Lung (tissue), 11 donors: ENCODE measurements at regions not wholly inside any gene's neighbourhood (a gene's known extent, or its start where the extent isn't known, plus 50 kb on each side); places are given as distances from the start of the nearest gene placed in this dataset.

Experiments
- ATAC-seq: fragments of 200-7000 bp; cut with Tn5 transposase; one replicate; pipeline ENCODE4 v1.9.1; 2020; ENCODE audit warnings: moderate number of reproducible peaks; ENCODE audit not compliant: insufficient read depth, low FRiP score
- DNase-seq, 3 donors: peaks; one replicate each; pipeline ENCODE4 v3.0.0-alpha.2; 2013 to 2017
- H3K27ac ChIP-seq, 2 donors: one replicate each; pipeline ENCODE4 v1.5.1; 2013; ENCODE audit warnings: mild to moderate bottlenecking in 2 of 2, moderate library complexity in 2 of 2, control low read depth in 1 of 2, inconsistent platforms in 1 of 2, low read depth in 1 of 2, low read length in 1 of 2
- H3K27me3 ChIP-seq, 3 donors: one replicate each; pipeline ENCODE4 v1.5.1; 2013; ENCODE audit warnings: low read length in 2 of 3; ENCODE audit not compliant: control insufficient read depth in 3 of 3, insufficient read depth in 3 of 3
- H3K36me3 ChIP-seq, 4 donors: one replicate each; pipeline ENCODE4 v1.5.1; 2013; ENCODE audit warnings: low read length in 4 of 4, mild to moderate bottlenecking in 1 of 4, moderate library complexity in 1 of 4; ENCODE audit not compliant: control insufficient read depth in 4 of 4, insufficient read depth in 4 of 4
- H3K4me1 ChIP-seq, 5 donors: one replicate each; pipeline ENCODE4 v1.5.1; 2013; ENCODE audit warnings: low read length in 5 of 5, mild to moderate bottlenecking in 2 of 5, moderate library complexity in 1 of 5; ENCODE audit not compliant: control insufficient read depth in 5 of 5, insufficient read depth in 5 of 5
- H3K4me3 ChIP-seq: one replicate; pipeline ENCODE4 v1.5.1; 2013; ENCODE audit warnings: mild to moderate bottlenecking, control low read depth, moderate library complexity
- H3K9ac ChIP-seq, 2 donors: one replicate each; pipeline ENCODE4 v1.5.1; 2013; ENCODE audit warnings: low read length in 2 of 2, control low read depth in 1 of 2; ENCODE audit not compliant: insufficient read depth in 1 of 2
- H3K9me3 ChIP-seq, 4 donors: one replicate each; pipeline ENCODE4 v1.5.1; 2013; ENCODE audit warnings: low read length in 3 of 4, mild to moderate bottlenecking in 1 of 4, moderate library complexity in 1 of 4; ENCODE audit not compliant: control insufficient read depth in 4 of 4, insufficient read depth in 3 of 4
- WGBS, 2 donors: extraction: QIAGEN DNeasy Blood & Tissue Kit; methylation state at CpG; one replicate each; pipeline ENCODE4 v1.1.7; 2013; 5-methylcytosine and 5-hydroxymethylcytosine counted together
- TF ChIP-seq, protein P1 (sequence below): IDR thresholded peaks from 2 replicates; pipeline ENCODE4 v1.5.1; 2012; ENCODE audit warnings: mild to moderate bottlenecking; ENCODE audit errors: control extremely low read depth, extremely low read depth
- donor health status: control.
- donor health status: control.
- donor health status: Bipolar disorder and iron deficiency.
- donor health status: healthy.
- donor health status: DM: yes; HTN: yes; CAD: no.

DNA sequence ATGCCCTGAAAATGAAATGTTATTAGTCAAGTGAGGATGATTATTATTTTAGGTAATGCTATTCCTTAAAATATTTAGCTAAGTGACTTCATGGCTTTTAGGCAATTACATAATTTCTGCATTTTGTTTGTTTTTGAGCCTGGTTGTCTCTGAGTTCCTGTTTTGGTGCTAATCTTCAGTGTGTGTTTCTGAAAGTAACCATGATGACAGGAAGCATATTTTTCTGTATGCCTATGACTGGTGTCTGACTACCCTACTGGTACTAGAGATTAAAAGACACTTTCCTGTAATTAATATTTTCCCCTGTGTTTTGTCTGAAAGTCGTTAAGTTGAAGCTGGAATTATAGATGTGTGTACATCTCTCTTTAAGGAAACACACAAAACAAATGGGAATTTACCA is 295.0 kb upstream of the SPRED2 start:
- ATAC-seq (no peak), DNase-seq (no peak)
- H3K27ac ChIP-seq: no peak overlapping the region
- H3K27me3 ChIP-seq: no peaks in the 10 kb centered on the region
- WGBS, 2 donors: 15 to 38% methylated on average over 1 of the region's 1 CpG
- TF ChIP-seq, protein P1, sequence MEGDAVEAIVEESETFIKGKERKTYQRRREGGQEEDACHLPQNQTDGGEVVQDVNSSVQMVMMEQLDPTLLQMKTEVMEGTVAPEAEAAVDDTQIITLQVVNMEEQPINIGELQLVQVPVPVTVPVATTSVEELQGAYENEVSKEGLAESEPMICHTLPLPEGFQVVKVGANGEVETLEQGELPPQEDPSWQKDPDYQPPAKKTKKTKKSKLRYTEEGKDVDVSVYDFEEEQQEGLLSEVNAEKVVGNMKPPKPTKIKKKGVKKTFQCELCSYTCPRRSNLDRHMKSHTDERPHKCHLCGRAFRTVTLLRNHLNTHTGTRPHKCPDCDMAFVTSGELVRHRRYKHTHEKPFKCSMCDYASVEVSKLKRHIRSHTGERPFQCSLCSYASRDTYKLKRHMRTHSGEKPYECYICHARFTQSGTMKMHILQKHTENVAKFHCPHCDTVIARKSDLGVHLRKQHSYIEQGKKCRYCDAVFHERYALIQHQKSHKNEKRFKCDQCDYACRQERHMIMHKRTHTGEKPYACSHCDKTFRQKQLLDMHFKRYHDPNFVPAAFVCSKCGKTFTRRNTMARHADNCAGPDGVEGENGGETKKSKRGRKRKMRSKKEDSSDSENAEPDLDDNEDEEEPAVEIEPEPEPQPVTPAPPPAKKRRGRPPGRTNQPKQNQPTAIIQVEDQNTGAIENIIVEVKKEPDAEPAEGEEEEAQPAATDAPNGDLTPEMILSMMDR: no peak
- H3K9ac ChIP-seq: no peak overlapping the region
- H3K9me3 ChIP-seq: no peaks in the 10 kb centered on the region
- no peak overlapping the region for H3K4me3 ChIP-seq
- H3K36me3 ChIP-seq: no peaks in the 10 kb centered on the region
- no peaks in the 10 kb centered on the region for H3K4me1 ChIP-seq

DNA sequence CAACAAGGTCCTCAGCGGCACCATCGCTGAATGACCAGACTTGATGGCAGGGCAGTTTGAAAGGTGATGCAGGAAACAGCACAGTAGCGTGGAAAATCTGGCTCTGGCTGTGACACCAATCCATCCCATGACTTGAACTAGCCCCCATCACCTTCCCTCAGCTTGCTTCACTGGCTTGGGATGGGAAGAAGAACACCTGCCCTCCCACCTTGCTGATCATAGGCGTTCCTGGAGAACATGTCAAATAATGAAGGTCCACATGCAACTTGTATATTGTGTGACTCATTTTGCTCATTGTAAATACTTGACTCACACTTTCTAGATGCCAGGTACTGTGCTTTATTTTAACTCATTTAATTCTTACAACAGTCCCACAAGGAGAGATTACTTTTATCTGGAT is 292.4 kb upstream of the SPRED2 start:
- no peaks in the 10 kb centered on the region for H3K9me3 ChIP-seq
- ATAC-seq (no peak), DNase-seq (no peak)
- WGBS, 2 donors: 86 to 88% methylated on average over 4 of the region's 4 CpGs
- no peak overlapping the region for H3K27ac ChIP-seq
- H3K27me3 ChIP-seq: peaks cover 0 to 4% (median 0%) of the 10 kb centered on the region in 3 donors
- no peaks in the 10 kb centered on the region for H3K4me1 ChIP-seq
- TF ChIP-seq, protein P1: no peak
- H3K36me3 ChIP-seq: no peaks in the 10 kb centered on the region
- H3K4me3 ChIP-seq: no peak overlapping the region
- no peak overlapping the region for H3K9ac ChIP-seq

DNA sequence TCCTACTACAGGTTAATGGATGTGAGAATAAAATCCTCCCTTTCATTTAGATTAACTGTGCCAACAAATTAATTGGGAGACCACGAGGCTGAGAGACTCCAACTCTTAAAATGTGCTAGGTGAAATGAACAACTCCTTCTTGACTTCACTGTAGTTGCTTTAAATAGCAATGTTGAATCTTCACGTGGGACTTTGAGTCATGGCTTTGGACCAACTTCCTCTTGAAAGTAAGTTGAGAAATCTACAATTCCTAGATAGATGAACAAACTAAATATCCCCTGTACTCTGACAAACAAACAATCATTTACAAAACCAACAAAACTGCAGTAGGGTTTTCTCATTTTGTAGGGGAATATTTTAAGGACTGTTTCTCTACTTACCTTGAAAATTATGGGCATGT is 291.9 kb upstream of the SPRED2 start:
- H3K4me1 ChIP-seq: no peaks in the 10 kb centered on the region
- no peaks in the 10 kb centered on the region for H3K36me3 ChIP-seq
- ATAC-seq (no peak), DNase-seq (no peak)
- 33 to 35% methylated on average over 2 of the region's 2 CpGs for WGBS, 2 donors
- H3K9me3 ChIP-seq: no peaks in the 10 kb centered on the region
- no peak overlapping the region for H3K4me3 ChIP-seq
- no peak overlapping the region for H3K27ac ChIP-seq
- H3K27me3 ChIP-seq: peaks cover 0 to 4% (median 0%) of the 10 kb centered on the region in 3 donors
- TF ChIP-seq, protein P1: no peak
- H3K9ac ChIP-seq: no peak overlapping the region
